ENCODE measurements at regions not wholly inside any gene's neighbourhood (a gene's known extent, or its start where the extent isn't known, plus 50 kb on each side); places are given as distances from the start of the nearest gene placed in this dataset.

GRCh38 chrX:39171686-39172085 lies 370.4 kb downstream of the MID1IP1 start:
- DNase-seq (ENCODE audit: low read depth in 2 of 2), result no peak

- DNase-seq (ENCODE audit: low read depth in 2 of 2), result no peak
These were observed 373.0 kb downstream of the MID1IP1 start for GRCh38 chrX:39174241-39174771.

- DNase-seq (ENCODE audit: low read depth in 2 of 2), result no peak
These were observed 373.6 kb downstream of the MID1IP1 start for GRCh38 chrX:39174772-39175417.

DNA sequence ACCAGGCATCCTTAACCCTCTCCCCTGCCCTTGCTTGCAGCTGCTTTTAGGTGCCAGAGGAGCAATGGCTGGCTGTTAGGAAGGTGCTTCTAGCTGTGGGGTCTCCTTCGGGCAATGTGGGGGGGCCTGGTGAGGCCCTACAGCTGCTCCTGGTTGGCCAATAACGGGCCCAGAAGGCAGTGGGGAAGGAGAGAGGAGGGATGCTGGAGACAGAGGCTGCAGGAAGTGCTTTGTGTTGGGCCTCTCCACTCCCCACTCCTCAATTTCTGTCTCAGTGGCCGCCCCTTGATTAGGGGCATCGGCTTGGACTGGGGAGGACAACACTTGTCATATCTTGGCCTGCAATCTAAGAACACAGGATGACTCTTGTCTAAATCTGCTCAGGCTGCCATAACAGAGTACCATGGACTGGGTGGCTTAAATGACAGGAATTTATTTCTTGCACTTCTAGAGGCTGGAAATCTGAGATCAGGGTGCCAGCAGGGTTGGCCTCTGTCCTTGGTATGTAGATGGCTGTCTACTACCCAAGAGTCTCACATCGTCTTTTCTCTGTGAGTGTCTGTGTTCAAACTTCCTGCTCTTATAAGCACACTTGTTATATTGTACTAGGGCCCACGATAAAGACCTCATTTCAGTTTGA lies 374.3 kb downstream of the MID1IP1 start:
- DNase-seq (ENCODE audit: low read depth in 2 of 2), result no peak

DNA sequence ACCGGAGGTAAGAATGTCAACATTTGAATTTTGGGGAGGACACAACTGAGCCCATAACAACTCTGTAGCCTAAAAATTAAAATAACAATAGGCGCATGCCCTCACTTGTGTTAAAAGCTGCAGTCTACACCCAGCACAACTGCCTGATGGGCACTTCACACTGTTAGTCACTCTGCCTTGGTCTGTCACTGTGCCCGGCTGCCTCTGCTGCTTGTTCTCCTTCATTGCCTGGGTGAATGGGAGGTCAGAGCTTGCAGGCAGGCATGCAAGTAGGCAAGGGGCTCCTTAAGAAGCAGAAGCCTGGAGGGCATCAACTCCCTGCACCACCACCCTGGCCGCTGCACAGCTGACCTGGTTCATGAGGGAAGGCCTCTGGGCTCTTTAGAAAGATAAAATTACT lies 374.8 kb downstream of the MID1IP1 start:
- DNase-seq (ENCODE audit: low read depth in 2 of 2), result no peak

- no peak for DNase-seq (ENCODE audit: low read depth in 2 of 2)
These were observed 388.2 kb downstream of the MID1IP1 start for GRCh38 chrX:39189431-39189830.

DNA sequence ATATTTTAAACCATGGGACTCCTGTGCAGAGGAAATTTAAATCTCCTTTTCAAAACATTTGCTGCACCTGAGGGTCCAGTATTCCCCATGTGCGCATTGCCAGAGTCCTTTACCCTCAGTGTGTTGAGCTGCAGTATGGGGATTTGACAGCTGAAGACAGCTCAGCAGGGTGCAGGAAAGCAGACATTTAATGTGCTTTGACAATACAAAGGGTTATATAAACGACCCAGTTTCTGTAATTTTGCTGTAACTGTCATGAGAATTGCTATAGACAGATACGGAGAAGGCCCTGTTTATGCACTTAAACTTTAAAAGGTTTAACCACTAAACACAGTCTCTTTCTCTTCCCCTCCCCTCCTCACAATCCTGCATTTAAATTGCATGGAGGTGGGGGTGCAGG lies 393.4 kb downstream of the MID1IP1 start:
- DNase-seq (ENCODE audit: low read depth in 2 of 2), result no peak

GRCh38 chrX:39195156-39195555 lies 393.9 kb downstream of the MID1IP1 start:
- no peak for DNase-seq (ENCODE audit: low read depth in 2 of 2)

GRCh38 chrX:39196192-39197102 lies 395.2 kb downstream of the MID1IP1 start:
- peak; percentile 64 to 68 for DNase-seq (ENCODE audit: low read depth in 2 of 2)

DNA sequence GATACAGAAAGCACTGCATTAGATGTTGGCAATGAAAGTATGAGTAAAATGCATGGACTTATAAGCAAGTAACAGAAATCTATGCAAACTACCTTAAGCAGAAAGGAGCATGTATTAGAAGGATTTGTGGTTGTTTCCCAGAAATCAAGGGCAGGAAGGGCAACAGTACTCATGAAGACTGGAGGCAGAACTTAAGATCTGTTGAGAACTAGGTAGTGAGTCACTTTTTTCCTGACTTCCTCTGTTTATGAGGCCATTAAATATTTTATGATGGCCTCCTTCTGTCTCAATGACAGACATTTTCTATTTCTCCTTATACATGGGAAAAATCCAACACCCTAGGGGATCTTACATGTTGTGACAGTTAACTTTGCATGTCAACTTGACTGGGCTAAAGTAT lies 398.2 kb downstream of the MID1IP1 start:
- no peak for DNase-seq (ENCODE audit: low read depth in 2 of 2)

- DNase-seq (ENCODE audit: low read depth in 2 of 2), result no peak
These were observed 400.2 kb downstream of the MID1IP1 start for GRCh38 chrX:39201305-39201990.

- DNase-seq (ENCODE audit: low read depth in 2 of 2), result no peak
These were observed 401.4 kb downstream of the MID1IP1 start for GRCh38 chrX:39202641-39203040.

- no peak for DNase-seq (ENCODE audit: low read depth in 2 of 2)
These were observed 402.2 kb downstream of the MID1IP1 start for GRCh38 chrX:39203427-39203826.

GRCh38 chrX:39204353-39204752 lies 403.1 kb downstream of the MID1IP1 start:
- no peak for DNase-seq (ENCODE audit: low read depth in 2 of 2)

- DNase-seq (ENCODE audit: low read depth in 2 of 2), result no peak
These were observed 403.7 kb downstream of the MID1IP1 start for GRCh38 chrX:39204945-39205344.

GRCh38 chrX:39205467-39205866 lies 404.2 kb downstream of the MID1IP1 start:
- no peak for DNase-seq (ENCODE audit: low read depth in 2 of 2)

GRCh38 chrX:39206399-39207145 lies 405.3 kb downstream of the MID1IP1 start:
- no peak for DNase-seq (ENCODE audit: low read depth in 2 of 2)

- no peak for DNase-seq (ENCODE audit: low read depth in 2 of 2)
These were observed 410.2 kb downstream of the MID1IP1 start for GRCh38 chrX:39211501-39211900.

- no peak for DNase-seq (ENCODE audit: low read depth in 2 of 2)
These were observed 411.2 kb downstream of the MID1IP1 start for GRCh38 chrX:39212456-39212855.

DNA sequence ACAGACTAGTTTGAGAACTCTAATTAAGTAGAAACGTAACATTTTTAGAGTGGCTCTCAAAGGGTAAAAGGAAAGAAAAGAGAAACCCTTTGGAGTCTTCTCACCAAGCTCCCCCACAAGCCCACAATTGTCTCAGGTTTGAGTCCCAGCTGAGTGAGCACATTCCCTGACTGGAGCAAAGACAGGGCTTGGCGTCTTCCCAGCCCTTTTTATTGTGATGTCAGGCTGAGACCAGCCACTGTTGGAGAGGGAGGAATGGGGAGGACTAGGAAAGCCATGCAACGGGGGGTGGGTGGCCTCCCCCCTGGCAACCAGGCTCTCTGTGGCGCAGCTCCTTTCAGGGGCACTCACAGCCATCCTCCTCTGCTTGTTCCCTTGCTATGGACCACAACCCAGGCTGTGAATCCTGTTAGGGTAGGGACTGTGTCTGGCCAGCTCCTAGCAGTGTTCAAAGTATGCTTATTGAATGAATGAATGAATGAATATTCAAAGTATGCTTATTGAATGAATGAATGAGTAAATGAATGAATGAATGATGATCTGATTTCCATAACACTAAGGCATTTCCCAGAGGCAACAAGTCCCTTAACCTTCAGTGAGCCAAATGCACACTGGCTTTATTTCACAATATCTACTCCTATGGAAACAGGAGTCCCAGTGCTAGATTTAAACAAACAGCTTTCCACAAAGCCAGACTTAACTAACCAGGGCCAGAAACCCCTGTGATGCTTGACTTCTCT lies 413.3 kb downstream of the MID1IP1 start:
- no peak for DNase-seq (ENCODE audit: low read depth in 2 of 2)

Measured in fibroblast of skin of left quadriceps (primary cell).